ENCODE measurements at regions not wholly inside any gene's neighbourhood (a gene's known extent, or its start where the extent isn't known, plus 50 kb on each side); places are given as distances from the start of the nearest gene placed in this dataset.
A peak's percentile ranks its signal among the peaks of the same experiment; 100 is the strongest.
"Not testable (repeated sequence)": the region's sequence is repeated elsewhere in the genome, so short reads cannot be mapped to it uniquely, and the experiment has no call there.

GRCh38 chr4:151853034-151853433, 92.2 kb upstream of the GATB start:
- peaks cover 0 to 4% (median 0%) of the 10 kb centered on the region in 7 donors for H3K27me3 ChIP-seq (replicated peaks in 1 of 7)
- intact Hi-C loops (cut with DNase I; ENCODE audit: low total_unique reads), result no loop called here
- H3K36me3 ChIP-seq, result no peaks in the 10 kb centered on the region
- peaks cover 0 to 7% (median 0%) of the 10 kb centered on the region in 8 donors for H3K9me3 ChIP-seq
- no peak for TF ChIP-seq POLR2A (IDR thresholded peaks at IDR 0.05)
- no peak for TF ChIP-seq POLR2AphosphoS5 (IDR thresholded peaks at IDR 0.05)
- TF ChIP-seq, protein P1, sequence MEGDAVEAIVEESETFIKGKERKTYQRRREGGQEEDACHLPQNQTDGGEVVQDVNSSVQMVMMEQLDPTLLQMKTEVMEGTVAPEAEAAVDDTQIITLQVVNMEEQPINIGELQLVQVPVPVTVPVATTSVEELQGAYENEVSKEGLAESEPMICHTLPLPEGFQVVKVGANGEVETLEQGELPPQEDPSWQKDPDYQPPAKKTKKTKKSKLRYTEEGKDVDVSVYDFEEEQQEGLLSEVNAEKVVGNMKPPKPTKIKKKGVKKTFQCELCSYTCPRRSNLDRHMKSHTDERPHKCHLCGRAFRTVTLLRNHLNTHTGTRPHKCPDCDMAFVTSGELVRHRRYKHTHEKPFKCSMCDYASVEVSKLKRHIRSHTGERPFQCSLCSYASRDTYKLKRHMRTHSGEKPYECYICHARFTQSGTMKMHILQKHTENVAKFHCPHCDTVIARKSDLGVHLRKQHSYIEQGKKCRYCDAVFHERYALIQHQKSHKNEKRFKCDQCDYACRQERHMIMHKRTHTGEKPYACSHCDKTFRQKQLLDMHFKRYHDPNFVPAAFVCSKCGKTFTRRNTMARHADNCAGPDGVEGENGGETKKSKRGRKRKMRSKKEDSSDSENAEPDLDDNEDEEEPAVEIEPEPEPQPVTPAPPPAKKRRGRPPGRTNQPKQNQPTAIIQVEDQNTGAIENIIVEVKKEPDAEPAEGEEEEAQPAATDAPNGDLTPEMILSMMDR (IDR thresholded peaks at IDR 0.05 in 8 of 11, conservative IDR thresholded peaks at IDR 0.05 in 3 of 11), result no peak
- no peak overlapping the region for H3K27ac ChIP-seq
- WGBS, 5 donors, result 28 to 71% (median 39%) methylated on average over 4 of the region's 4 CpGs
- DNase-seq, result no peak
- no peak overlapping the region for H3K4me3 ChIP-seq
- peaks cover 0 to 15% (median 0%) of the 10 kb centered on the region in 6 donors for H3K4me1 ChIP-seq

DNA sequence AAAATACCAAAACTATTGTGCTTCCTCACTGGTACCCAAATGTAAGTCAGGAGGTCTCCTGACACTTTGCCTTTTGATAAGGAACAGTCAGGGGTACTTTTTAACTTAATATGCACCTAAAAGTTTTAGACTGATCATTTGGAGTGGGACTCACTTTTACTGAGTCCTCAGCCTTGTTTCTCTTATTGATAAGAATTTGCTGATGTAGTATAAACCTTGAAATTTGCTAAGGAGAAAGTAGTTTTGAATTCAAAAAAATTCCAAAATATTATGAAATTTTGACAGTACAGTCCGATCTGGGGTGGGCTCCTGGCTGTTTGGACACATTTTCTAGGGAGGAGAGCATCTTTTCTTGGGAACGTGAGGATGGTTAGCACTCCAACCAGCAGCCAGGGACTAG, 91.4 kb upstream of the GATB start:
- Histone ChIP-seq H3K27me3 (replicated peaks in 1 of 7) (peaks cover 0 to 4% (median 0%) of the 10 kb centered on the region in 7 donors), H3K4me1 (peaks cover 0 to 15% (median 0%) of the 10 kb centered on the region in 6 donors), H3K36me3 (no peaks in the 10 kb centered on the region), H3K27ac (no peak overlapping the region), H3K9me3 (peaks cover 0 to 7% (median 0%) of the 10 kb centered on the region in 8 donors), H3K4me3 (no peak overlapping the region)
- TF ChIP-seq, protein P1 (IDR thresholded peaks at IDR 0.05 in 8 of 11, conservative IDR thresholded peaks at IDR 0.05 in 3 of 11), result no peak
- TF ChIP-seq POLR2A (IDR thresholded peaks at IDR 0.05), result no peak
- no peak for TF ChIP-seq POLR2AphosphoS5 (IDR thresholded peaks at IDR 0.05)
- intact Hi-C loops (cut with DNase I; ENCODE audit: low total_unique reads), result no loop called here
- no peak for DNase-seq
- 39 to 92% (median 50%) methylated on average over 2 of the region's 2 CpGs for WGBS, 5 donors

- WGBS, 5 donors, result 92 to 97% (median 95%) methylated on average over 2 of the region's 2 CpGs
- peaks cover 0 to 7% (median 0%) of the 10 kb centered on the region in 8 donors for H3K9me3 ChIP-seq
- no peak for DNase-seq
- no peaks in the 10 kb centered on the region for H3K36me3 ChIP-seq
- peak overlapping the region in 3 of 8 donors; percentile 28 to 50 (median 49) for H3K27ac ChIP-seq
- H3K4me1 ChIP-seq, result peaks cover 0 to 15% (median 0%) of the 10 kb centered on the region in 6 donors
- no peak overlapping the region for H3K4me3 ChIP-seq
- intact Hi-C loops (cut with DNase I; ENCODE audit: low total_unique reads), result no loop called here
- H3K27me3 ChIP-seq (replicated peaks in 1 of 7), result peaks cover 0 to 4% (median 0%) of the 10 kb centered on the region in 7 donors
- TF ChIP-seq POLR2AphosphoS5 (IDR thresholded peaks at IDR 0.05), result no peak
- TF ChIP-seq, protein P1 (IDR thresholded peaks at IDR 0.05 in 8 of 11, conservative IDR thresholded peaks at IDR 0.05 in 3 of 11), result no peak
- no peak for TF ChIP-seq POLR2A (IDR thresholded peaks at IDR 0.05)
Measured at GRCh38 chr4:151851354-151851753, 90.5 kb upstream of the GATB start.

- no peak overlapping the region for H3K4me3 ChIP-seq
- H3K9me3 ChIP-seq, result peaks cover 0 to 8% (median under 1%) of the 10 kb centered on the region in 8 donors
- intact Hi-C loops (cut with DNase I; ENCODE audit: low total_unique reads), result no loop called here
- 66 to 80% (median 75%) methylated on average over 2 of the region's 2 CpGs for WGBS, 5 donors
- H3K27ac ChIP-seq, result peak overlapping the region in 3 of 8 donors; percentile 28 to 50 (median 49)
- H3K4me1 ChIP-seq, result peaks cover 0 to 15% (median 0%) of the 10 kb centered on the region in 6 donors
- TF ChIP-seq POLR2A (IDR thresholded peaks at IDR 0.05) (no peak), POLR2AphosphoS5 (IDR thresholded peaks at IDR 0.05) (no peak)
- TF ChIP-seq, protein P1 (IDR thresholded peaks at IDR 0.05 in 8 of 11, conservative IDR thresholded peaks at IDR 0.05 in 3 of 11), result no peak
- H3K36me3 ChIP-seq, result no peaks in the 10 kb centered on the region
- peaks cover 0 to 4% (median 0%) of the 10 kb centered on the region in 7 donors for H3K27me3 ChIP-seq (replicated peaks in 1 of 7)
- DNase-seq, result no peak
Measured at GRCh38 chr4:151850791-151851213, 90.0 kb upstream of the GATB start.

- 89 to 96% (median 91%) methylated on average over 3 of the region's 3 CpGs for WGBS, 5 donors
- H3K4me1 ChIP-seq; H3K36me3 ChIP-seq; DNase-seq; intact Hi-C loops (cut with DNase I; ENCODE audit: low total_unique reads); H3K27ac ChIP-seq; H3K4me3 ChIP-seq; H3K27me3 ChIP-seq (replicated peaks in 1 of 7): not testable (repeated sequence)
- peaks cover 0 to 13% (median 3%) of the 10 kb centered on the region in 8 donors for H3K9me3 ChIP-seq
Measured at GRCh38 chr4:151845551-151845950, 84.7 kb upstream of the GATB start.
